ENCODE measurements at regions not wholly inside any gene's neighbourhood (a gene's known extent, or its start where the extent isn't known, plus 50 kb on each side); places are given as distances from the start of the nearest gene placed in this dataset.

GRCh38 chr4:111952688-111953087 lies 192.6 kb upstream of the FAM241A start:
- ChIA-PET POLR2A (no interaction called here), SMC1A (ENCODE audit: uncharacterized antibody, unreplicated experiment) (interaction anchor here (0.8 to 3.2 kb wide), 10 partner anchors 9 to 79 kb away, joined by 3 to 23 read pairs (median 4); no protein-coding TSS in a partner anchor), RAD21 (ENCODE audit: unreplicated experiment) (interaction anchor here (0.9 to 1.7 kb wide), 6 partner anchors 9 to 79 kb away, joined by 3 to 10 read pairs (median 5); no protein-coding TSS in a partner anchor), CTCF (interaction anchor here (0.8 to 2.5 kb wide), 11 partner anchors 8 to 122 kb away, joined by 3 to 27 read pairs (median 4); no protein-coding TSS in a partner anchor)
- no peaks in the 10 kb centered on the region for H4K20me1 ChIP-seq (ENCODE audit: control insufficient read depth, insufficient read depth)
- H3K79me2 ChIP-seq (ENCODE audit: control insufficient read depth, insufficient read depth, low read length) = no peaks in the 10 kb centered on the region
- no TSS peak for BruUV-seq (replicated peaks)
- no peak overlapping the region for H3K9ac ChIP-seq (ENCODE audit: control insufficient read depth, insufficient read depth, low read length)
- in situ Hi-C loops (cut with MboI) (no loop called here), intact Hi-C loops (cut with micrococcal nuclease; ENCODE audit: unreplicated experiment) (no loop called here)
- no peak overlapping the region for H3K4me2 ChIP-seq (ENCODE audit: control insufficient read depth, insufficient read depth)
- H3K27ac ChIP-seq (ENCODE audit: control insufficient read depth, insufficient read depth) = no peak overlapping the region
- H3K4me3 ChIP-seq = no peak overlapping the region
- ATAC-seq (no peak), DNase-seq (ENCODE audit: low read depth, low spot score) (no peak), FAIRE-seq (no peak)
- H2AFZ ChIP-seq (ENCODE audit: control insufficient read depth, low read depth, low read length) = no peak overlapping the region
- TF ChIP-seq IKZF2 (IDR thresholded peaks at IDR 0.05) = no peak
- no peak for TF ChIP-seq ZBTB33 (IDR thresholded peaks at IDR 0.05)
- no peak for TF ChIP-seq MTA3 (IDR thresholded peaks at IDR 0.05; ENCODE audit: borderline replicate concordance, low read length)
- TF ChIP-seq TCF3 (IDR thresholded peaks at IDR 0.05; ENCODE audit: borderline replicate concordance, insufficient read depth, low read depth, low read length) = no peak
- no peak for TF ChIP-seq SRF (IDR thresholded peaks at IDR 0.05; ENCODE audit: low read depth in 2 of 2, low read length in 2 of 2)
- no peak for TF ChIP-seq ELK1 (IDR thresholded peaks at IDR 0.05; ENCODE audit: low read depth, low read length)
- TF ChIP-seq TCF12 (IDR thresholded peaks at IDR 0.05; ENCODE audit: low read depth, low read length) = no peak
- TF ChIP-seq ZBTB11 (CRISPR knock-in tag; IDR thresholded peaks at IDR 0.05) = no peak
- TF ChIP-seq SP1 (IDR thresholded peaks at IDR 0.05; ENCODE audit: low read depth, low read length) = no peak
- no peak for TF ChIP-seq HCFC1 (IDR thresholded peaks at IDR 0.05; ENCODE audit: low read length)
- no peak for TF ChIP-seq STAT1 (conservative IDR thresholded peaks at IDR 0.05)
- no peak for TF ChIP-seq ZBTB4 (CRISPR knock-in tag; IDR thresholded peaks at IDR 0.05)
- H3K36me3 ChIP-seq (ENCODE audit: control insufficient read depth in 2 of 2, insufficient read depth in 2 of 2, low read length in 1 of 2) = no peaks in the 10 kb centered on the region
- no peaks in the 10 kb centered on the region for H3K27me3 ChIP-seq (replicated peaks in 1 of 2; ENCODE audit: control insufficient read depth in 2 of 2, insufficient read depth in 2 of 2, low read length in 1 of 2)
- no peaks in the 10 kb centered on the region; the same call in 2 of the 3 replicates for H3K9me3 ChIP-seq (replicated peaks; ENCODE audit: control insufficient read depth, insufficient read depth, low read length)
- H3K4me1 ChIP-seq (ENCODE audit: control insufficient read depth, insufficient read depth, low read length) = no peaks in the 10 kb centered on the region
